HPDE6-E6E7 (cell line): ENCODE measurements at regions not wholly inside any gene's neighbourhood (a gene's known extent, or its start where the extent isn't known, plus 50 kb on each side); places are given as distances from the start of the nearest gene placed in this dataset.
"Not testable (repeated sequence)": the region's sequence is repeated elsewhere in the genome, so short reads cannot be mapped to it uniquely, and the experiment has no call there.

Experiments used
- DNase-seq: peaks from one replicate; pipeline ENCODE4 v3.0.0; 2011; ENCODE audit warnings: missing footprints; ENCODE audit errors: extremely low spot score

DNA sequence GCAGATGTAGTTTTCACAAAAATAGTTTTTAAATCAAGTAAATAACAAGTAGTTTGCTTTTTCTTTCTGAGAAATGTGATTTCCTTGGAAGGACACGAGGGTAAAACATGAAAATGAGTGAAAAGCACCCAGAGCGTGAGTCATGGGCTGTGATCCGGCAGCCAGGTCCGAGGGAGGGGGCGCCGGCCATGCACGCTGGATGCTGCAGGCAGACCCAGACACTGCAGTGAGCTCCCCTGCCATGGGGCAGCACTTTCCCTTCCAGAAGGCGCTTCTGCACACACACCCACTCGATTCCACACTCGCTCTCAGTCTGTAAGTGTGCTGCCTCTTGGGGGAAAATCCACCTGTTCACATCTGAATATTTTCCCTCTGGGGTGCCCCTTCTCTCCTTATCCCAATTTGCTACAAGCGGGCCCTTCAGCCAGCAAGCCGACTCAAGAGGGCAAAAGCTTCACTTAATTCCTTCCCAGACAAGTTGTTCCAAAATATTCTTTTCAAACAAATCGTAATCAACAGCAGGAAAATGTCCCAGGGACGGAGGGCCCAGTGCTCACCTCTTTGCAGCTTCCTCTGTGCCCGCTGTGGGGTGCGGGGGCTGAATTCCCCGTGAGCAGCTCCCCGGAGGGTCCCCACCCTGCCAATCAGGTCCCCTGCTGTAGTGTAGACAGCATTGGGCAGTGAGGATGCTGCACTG, 87.0 kb upstream of the ID2 start:
- no peak for DNase-seq

GRCh38 chr2:8595428-8595805, 86.4 kb upstream of the ID2 start:
- DNase-seq, result no peak

GRCh38 chr2:8595811-8596600, 85.8 kb upstream of the ID2 start:
- no peak for DNase-seq

GRCh38 chr2:8597094-8597493, 84.8 kb upstream of the ID2 start:
- DNase-seq, result no peak

- no peak for DNase-seq
Observed at GRCh38 chr2:8597559-8598225, 84.2 kb upstream of the ID2 start.

- peak; percentile 28 for DNase-seq
Observed at GRCh38 chr2:8598295-8599165, 83.3 kb upstream of the ID2 start.

GRCh38 chr2:8599421-8600242, 82.2 kb upstream of the ID2 start:
- no peak for DNase-seq

GRCh38 chr2:8600456-8600855, 81.4 kb upstream of the ID2 start:
- no peak for DNase-seq

DNA sequence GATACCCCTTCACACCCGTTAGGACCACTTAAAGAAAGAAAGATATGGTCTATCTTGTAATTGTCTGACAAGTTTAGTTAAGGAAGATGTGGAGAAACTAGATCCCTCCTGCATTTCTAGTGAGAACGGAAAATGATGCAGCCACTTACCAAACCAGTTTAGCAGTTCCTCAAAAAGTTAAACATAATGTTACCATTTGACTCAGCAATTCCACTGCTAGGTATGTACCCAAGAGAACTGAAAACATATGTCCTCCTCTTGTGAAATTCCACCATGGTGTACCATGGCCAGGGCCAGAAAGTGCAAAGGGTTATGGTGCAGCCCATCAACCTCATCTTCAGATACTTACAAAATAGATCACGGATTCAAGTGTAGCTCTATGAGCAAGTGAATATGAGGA, 79.0 kb upstream of the ID2 start:
- no peak for DNase-seq

DNA sequence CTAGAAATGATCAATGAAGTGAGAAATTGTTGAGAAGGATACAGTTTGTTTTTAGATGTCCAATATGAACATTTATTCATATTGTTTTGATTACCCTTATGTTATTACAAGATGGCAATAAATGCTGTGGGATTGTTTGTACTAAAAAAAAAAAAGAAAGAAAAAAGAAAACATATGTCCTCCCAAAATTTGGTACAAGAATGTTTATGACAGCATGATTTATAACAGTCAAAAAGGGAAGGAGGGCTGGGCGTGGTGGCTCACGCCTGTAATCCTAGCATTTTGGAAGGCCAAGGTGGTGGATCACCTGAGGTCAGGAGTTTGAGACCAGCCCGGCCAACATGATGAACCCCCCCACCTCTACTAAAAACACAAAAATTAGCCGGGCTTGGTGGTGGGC, 78.5 kb upstream of the ID2 start:
- DNase-seq, result not testable (repeated sequence)

DNA sequence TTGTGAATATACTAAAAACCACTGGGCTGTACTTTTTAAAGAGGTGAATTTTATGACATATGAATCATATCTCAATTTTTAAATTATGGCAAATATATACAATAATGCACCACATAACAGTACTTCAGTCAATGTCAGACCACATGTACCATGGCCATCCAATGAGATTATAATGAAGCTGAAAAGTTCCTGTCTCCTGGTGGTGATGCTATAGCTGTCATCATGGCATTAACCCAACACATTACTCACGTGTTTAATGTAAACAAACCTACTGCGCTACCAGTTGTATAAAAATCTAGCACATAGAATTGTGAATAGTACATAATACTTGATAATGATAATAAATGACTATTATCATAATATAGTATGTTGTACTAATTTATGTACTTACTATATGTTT, 77.6 kb upstream of the ID2 start:
- no peak for DNase-seq

- no peak for DNase-seq
Observed at GRCh38 chr2:8605351-8606065, 76.3 kb upstream of the ID2 start.

DNA sequence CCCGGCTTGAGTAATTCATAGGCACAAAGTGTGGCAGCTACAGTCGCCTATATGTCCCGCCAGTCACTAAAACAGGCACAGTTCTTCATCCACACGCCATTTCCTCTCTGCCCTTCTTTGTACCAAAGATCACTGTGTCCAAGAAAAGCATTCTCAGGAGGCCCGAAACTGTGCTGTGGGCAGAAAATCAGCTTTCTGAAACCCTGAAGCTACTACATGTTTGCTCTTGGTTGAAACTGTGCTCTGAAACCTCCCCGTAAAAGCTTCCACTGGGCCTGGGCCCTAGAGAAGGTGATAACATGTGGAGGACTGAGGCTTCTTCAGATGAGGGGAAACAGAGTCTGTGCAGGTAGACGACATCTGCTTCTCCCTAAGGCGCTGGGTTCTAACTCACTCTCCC, 75.6 kb upstream of the ID2 start:
- DNase-seq, result no peak

DNA sequence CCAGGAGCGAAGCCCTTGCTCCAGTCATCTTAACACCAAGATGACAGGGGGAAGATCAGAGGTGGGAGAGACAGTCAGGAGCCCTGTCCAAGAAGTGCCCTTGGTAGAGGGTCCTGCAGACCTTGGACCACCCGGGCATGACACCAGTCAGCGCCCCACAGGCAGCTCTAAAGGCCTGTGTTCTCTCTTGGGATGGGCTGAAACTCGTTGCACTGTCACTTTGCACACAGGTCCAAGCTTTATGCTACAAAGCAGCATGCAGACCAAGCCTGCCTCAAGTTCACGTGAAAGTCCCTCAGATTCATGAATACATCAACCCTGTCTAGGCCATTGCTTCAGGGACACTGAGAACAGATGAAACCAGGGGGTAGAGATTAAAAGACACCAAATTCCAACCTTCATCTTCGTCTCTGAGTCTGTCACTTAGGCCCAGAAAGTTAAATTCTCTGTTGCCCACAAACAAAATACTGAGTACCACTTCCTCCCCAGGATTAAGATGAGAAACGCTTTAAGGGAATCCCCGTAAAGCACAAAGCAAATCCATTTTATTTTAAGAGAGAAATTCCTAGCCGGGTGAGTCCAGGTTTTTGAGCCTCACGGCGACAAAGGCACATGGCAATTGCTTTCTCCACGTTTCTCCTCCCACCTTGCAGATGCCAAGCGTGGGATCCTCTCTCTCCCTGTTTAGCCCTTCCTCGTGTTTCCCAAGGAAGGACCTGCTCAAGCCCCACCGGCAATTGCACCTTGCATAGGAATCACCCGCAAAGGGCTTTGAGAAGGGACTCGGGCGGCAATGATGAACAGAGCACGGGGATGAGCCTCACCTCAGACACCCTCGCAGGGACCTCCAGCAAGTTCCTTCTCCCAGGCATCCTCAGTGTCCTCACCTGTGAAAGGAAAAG, 75.0 kb upstream of the ID2 start:
- no peak for DNase-seq

- DNase-seq, result no peak
Observed at GRCh38 chr2:8607606-8608005, 74.2 kb upstream of the ID2 start.

DNA sequence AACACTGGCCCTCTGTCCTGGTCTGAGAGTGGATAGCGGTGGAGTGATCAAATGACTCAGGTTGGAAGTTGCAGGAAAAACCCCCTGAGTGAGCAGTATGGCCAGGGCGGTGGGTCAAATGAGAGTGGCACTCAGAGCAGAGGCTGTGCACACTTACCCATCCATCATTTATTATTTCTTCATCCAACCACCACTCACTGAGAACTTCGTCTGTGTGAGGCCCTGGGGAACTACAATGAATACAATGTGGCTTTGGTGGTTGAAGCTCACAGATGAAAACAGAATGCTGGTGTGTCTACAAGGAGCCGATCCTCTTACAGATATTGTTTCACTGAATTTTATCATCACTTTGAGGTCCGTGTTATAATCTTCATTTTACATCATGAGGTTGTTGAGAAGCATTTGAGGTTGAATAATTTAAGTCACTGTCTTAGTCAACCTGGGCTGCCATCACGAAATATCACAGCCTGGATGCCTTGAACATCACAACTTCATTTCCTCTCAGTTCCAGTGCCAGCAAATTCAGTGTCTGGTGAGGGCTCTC, 73.4 kb upstream of the ID2 start:
- DNase-seq, result no peak

GRCh38 chr2:8609357-8609811, 72.5 kb upstream of the ID2 start:
- no peak for DNase-seq

- not testable (repeated sequence) for DNase-seq
Observed at GRCh38 chr2:8610775-8611174, 71.1 kb upstream of the ID2 start.

GRCh38 chr2:8611246-8611645, 70.6 kb upstream of the ID2 start:
- DNase-seq, result no peak
